COLO668 (cell line): ENCODE measurements at regions not wholly inside any gene's neighbourhood (a gene's known extent, or its start where the extent isn't known, plus 50 kb on each side); places are given as distances from the start of the nearest gene placed in this dataset.
A peak's percentile ranks its signal among the peaks of the same experiment; 100 is the strongest.
"Not testable (repeated sequence)": the region's sequence is repeated elsewhere in the genome, so short reads cannot be mapped to it uniquely, and the experiment has no call there.

Experiments
- DNase-seq: peaks from one replicate; lab custom pipeline; 2025; ENCODE audit not compliant: unreplicated experiment; lab: John Stamatoyannopoulos, UW

DNA sequence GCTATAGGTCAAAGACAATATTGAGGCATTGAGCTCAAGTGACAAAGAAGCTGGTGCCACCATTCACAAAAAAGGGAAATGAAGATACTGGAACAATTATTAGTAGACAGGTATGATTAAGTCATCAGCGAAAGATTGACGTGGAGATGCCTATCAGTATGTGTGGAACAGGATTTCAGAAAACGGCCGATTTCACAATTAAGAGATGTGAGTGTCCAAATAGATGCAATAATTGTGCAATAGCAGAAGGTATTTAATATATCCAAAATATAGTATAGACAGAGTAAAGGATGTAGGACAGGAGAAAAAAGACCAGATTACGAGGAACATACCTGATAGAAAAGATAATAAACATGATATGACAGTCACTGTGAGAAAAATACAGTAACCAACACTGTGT lies 433.1 kb downstream of the C12orf50 start:
- DNase-seq, result no peak

DNA sequence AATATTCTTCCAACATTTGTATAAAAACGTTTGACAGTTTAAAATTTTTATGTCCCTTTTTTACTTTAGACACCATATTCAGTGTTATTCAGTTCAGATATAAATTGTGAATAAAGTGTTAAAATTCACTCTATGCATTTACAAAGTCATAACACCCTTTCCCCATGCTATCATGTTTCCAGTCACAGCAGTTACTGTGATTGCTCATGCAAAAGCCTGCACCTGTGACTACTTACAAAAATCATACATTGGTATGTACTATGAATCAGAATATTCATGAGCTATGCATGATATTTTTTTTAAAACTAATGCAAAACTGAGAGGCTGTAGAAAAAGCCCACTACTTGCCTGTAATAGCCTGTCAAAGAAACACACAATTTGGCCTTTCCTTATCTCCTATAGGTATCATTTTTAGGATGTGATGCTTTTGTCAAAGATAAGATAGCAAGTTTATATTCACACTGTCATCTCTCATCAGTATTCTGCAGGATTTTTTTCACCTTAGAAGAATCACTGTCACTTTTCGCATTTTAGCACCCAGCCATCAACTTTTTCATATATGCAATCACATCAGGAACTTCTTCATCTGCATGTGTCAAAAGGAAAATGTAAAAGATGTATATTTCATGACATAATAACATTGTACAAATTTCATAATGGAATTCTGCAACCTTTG lies 443.2 kb downstream of the C12orf50 start:
- no peak for DNase-seq

DNA sequence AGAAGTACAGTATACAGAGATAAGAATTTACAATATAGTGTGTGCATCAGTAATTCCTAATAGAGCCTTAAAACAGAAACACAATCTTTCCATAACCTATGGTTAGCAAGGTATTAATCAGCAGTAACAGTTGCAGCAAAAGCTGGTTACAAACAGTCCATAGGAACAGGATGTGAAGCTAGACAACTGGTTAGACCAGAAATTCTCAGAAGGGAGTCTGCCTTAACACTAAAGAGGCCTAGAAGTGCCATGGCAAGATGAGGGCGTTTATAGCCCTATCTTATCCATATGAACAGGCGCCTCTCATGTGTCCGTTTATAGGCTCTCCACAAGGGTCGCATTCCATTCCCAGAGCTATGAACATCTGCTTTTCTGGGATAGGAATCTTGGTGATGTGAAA lies 450.1 kb downstream of the C12orf50 start:
- DNase-seq, result not testable (repeated sequence)

DNA sequence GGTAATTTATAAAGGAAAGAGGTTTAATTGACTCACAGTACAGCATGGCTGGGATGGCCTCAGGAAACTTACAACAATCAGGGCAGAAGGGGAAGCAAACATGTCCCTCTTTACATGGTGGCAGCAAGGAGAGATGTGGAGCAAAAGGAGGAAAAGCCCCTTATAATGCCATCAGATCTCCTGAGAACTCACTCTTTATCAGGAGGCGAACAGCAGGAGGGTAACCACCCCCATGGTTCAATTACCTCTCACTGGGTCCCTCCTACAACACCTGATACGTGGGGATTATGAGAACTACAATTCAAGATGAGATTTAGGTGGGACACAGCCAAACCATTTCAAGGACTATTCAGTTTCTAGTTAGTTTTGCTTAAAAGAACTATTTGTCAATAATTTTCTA lies 453.3 kb downstream of the C12orf50 start:
- DNase-seq, result no peak

DNA sequence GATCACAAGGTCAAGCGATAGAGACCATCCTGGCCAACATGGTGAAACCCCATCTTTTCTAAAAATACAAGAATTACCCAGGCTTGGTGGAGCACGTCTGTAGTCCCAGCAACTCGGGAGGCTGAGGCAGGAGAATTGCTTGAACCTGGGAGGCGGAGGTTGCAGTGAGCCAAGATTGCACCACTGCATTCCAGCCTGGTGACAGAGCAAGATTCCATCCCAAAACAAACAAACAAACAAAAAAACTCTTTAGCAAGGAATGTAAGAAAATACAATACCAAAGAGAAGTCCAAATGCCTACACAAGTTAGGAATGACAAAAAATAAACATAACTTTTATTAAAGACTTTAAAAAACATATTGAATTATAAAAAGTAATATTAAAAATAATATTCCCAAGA lies 462.3 kb downstream of the C12orf50 start:
- DNase-seq, result not testable (repeated sequence)

DNA sequence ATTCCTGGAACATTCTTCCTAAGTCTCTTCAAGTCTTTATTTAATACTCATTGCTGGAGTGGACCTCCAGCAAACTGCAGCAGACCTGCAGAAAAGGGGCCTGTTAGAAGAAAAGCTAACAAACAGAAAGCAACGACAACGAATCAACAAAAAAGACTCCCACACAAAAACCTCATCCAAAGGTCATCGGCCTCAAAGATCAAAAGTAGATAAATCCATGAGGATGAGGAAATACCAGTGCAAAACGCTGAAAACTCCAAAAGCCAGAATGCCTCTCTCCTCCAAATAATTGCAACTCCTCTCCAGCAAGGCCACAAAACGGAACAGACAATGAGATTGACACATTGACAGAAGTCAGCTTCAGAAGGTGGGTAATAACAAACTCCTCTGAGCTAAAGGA lies 472.2 kb downstream of the C12orf50 start:
- DNase-seq, result no peak

DNA sequence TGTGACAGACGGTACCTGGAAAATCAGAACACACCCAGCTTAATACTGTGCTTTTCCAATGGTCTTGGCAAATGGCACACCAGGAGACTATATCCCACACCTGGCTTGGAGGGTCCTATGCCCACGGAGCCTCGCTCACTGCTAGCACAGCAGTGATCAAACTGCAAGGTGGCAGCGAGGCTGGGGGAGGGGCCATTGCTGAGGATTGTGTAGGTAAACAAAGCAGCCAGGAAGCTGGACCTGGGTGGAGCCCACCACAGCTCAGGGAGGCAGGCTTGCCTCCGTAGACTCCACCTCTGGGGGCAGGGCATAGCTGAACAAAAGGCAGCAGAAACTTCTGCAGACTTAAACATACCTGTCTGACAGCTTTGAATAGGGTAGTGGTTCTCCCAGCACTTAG lies 498.0 kb downstream of the C12orf50 start:
- not testable (repeated sequence) for DNase-seq

DNA sequence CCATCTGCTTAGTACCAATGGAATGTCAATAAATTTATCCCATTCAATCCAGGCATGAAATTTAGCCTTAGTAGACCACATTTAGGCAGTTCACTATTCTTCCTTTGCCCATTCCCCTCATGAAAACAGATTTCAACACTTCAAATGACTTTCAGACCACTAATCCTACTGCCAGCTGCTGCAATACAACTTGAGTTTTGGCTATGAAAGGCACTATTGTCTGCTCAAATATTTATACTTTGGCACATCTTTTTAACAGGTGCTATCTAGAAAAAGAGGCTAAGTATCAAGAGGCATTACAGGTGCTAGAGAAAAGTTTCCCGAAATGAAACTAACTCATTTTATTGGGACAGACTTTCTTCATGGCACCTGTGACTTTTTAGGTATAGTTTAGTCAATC lies 499.8 kb downstream of the C12orf50 start:
- DNase-seq, result no peak

DNA sequence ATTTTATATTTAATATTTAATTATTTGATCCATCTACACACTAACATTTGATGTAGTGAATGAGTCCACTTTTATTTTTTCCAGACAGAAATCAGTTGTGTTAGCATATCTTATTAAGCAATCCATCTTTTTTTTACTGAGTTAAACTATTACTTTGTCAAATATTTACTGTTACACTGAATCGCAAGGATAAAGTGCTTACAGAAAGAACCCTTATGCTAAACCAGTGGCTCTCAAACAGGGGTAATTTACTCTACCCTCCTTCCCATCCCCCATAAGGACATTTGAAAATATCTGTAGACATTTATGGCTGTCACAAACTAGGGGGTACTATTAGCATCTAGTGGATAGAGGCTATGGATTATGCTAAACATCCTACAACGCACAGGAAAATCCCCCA lies 508.2 kb downstream of the C12orf50 start:
- no peak for DNase-seq

DNA sequence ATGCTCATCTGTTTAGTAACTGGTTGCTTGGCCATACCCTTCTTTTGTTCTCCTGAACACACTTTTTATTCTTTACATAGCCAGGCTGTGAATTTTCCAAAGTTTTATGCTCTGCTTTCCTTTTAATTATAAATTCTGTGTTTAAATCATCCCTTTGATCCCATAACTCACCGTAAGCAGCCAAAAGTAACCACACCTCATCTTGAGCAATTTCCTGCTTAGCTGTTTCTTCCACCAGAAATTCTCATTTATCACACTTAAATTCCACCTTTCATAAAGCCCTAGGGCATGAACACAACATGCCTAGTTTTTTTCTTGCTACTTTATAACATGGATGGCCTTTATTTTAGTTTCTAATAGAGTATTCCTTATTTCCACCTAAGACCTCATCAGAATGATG lies 510.7 kb downstream of the C12orf50 start:
- no peak for DNase-seq

DNA sequence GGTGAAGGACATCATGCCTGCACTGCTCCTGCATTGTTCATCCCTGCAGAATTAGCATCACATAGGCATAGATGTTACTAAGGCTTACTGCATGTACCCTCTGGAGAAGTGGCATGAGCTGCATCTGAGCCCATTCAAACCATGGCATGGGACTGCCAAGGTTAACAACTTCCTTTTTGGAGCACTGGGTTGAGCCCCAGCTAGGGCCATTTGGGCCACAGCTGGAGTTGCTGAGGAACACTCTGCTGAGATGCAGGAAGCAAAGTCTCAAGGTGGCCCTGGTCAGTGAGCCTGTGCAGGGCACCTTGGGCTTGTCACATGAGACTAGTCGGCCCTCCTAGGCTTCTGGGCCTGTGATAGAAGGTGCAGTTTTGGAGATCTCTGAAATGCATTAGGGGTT lies 511.2 kb downstream of the C12orf50 start:
- no peak for DNase-seq

DNA sequence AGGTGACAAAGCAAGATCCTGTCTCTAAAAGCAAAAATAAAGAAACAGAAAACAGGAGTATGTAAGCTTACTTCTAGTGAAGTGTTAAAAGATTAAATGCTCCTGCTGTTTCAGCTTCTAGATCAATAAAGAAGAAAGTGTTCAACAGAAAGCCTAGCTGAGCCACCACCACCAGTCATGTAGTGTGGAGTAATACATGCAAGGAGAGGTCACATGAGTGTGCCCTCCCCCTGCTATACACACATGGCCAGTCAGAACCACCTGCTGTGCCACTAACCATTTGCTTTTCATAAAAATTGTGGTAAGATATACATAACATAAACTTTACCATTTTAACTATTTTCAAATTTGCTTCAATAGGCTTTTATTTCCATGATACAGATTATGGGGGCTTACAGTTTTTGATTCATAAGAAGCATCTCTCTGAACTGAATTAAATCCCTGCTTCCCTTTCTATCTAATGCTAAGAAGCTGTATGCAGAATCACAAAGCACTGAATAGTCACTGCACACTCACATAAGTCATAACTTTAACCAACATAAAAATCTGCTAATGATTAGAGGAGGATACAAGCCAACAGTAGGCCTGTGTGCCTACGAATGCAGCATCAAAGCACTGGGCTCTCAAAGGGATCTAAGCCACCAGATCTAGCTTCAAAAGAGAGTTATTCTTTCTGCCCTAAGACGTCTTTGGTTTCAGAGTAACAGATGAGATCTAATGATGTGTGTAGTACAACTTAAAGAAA lies 515.5 kb downstream of the C12orf50 start:
- DNase-seq, result peak; percentile 14

DNA sequence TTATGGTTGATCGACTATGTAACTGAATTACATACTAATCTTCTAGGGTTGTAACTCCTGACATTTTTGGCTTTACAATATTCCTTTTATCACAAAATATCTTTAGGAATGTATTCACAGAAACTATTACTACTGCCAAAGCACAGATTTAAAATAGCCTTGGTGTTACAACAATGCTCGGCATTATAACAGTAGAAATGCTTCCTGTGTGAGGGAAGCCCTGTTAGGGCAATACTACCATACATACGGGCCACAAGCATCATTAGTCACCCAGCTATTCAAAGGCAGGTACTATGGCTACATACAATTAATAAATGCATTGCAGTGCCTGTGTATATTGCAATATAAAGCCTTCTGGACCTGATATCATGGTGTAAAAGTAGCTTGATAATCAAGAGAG lies 517.8 kb downstream of the C12orf50 start:
- DNase-seq, result no peak

DNA sequence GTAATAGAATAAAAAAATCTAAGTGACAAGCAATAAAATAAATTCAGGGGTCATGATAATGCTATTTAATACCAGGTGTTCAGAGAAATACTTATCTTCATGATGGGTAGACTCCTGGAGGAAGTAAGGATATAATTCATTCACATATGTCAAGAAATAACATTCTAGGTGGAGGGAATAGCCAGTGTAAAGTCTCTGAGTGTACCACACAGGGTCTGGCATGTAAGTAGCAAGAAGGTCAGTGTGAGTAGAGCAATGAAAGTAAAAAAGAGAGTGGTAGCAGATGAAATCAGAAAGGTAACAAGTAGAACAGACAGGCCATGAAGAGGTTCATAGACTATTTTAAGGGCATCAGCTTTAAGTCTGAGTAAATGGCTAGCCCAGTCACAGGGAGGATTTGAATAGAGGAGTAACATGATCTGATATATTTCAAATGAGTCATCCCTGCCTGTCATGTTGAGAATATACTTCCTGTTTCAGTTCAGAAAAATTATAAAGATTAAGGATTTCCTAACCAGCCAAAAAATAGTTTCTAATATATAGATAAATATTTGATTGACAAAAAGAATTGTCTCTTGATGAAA lies 519.9 kb downstream of the C12orf50 start:
- DNase-seq, result peak; percentile 25

DNA sequence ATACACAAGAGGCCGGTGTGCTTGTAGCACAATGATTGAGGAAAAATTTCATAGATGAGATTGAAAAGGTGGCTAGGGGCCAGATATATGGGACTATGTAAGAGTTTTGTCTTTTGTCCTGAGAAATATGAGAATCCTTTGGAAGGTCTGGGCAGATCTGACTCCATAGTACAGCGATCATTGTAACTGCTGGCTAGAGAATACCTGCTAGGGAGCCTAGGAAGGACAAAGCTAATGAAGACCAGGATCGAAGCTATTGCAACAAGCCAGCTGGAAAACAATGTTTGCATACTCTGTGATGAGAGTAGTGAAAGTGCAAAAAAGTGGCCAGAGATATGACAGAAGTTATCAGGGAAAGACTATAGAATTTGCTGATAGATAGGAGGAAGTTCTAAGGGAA lies 537.6 kb downstream of the C12orf50 start:
- DNase-seq, result no peak

DNA sequence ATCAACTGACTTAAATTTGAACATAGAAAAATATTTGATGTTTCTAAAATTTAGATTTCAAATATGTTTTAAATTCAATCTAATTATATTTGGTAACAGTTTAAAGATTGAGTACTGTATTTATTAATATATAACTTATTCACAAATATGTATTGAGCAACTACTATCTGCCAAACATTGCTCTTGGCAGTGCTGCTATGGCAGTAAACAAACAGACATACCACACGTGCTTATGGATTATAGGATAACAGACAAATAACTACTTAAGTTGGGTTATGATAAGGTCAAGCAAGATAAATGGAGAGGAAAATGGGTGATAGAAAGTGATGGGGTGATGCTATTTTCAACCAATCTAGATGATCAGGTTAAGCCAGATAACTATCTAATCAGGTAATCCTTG lies 538.1 kb downstream of the C12orf50 start:
- no peak for DNase-seq

DNA sequence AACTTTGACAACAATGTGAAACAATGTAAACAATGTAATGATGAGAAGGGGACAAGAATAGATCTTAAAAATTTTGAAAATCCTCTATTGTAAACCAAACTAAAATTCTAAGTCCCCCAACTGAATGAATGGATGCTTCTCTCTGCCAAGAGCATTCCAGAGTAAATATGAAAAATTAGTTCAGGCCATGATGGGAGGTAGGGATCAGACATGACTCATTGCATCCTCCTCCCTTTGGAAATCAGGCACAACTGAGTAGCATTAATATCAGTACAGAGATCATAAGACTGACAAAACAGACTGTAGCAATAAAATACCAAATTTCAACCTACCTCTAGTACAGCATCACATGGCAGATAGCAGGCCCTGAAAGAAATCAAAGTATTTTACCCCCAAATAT lies 559.9 kb downstream of the C12orf50 start:
- DNase-seq, result no peak

DNA sequence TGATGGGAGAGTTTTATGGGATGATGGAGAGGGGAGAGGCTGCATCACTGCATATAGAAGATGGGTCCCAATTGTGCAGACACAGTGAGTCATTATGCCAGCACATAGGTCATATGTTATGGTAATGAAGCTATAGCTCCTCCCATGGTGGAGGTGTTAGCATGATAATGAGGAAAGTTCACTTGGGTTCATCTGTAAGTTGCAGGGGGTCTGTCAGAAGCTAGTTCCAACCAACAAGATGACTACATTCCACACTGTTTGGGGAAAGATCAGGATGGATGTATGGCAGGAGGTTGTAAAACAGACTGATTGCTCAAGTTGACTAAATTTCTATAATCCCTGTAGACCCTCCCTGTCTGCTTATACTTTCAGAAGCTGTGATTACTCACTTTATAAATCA lies 561.3 kb downstream of the C12orf50 start:
- no peak for DNase-seq

DNA sequence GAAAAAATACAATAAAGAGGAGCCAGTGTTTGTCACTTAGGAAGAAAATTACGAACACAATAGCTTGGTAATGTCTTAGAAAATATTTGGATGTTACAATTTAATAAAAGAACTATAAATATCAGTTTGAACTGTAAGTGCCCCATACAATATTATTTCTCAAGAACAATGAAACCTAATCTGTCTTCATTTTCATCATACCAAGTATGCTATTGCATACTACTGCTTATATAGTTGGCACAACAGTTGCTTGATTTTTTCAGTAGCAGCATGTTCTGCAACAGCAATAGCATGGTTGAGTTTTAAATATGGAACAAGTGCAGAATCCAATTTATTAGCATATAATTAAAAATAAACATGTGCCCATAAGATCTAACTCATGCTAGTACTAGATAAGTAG lies 564.6 kb downstream of the C12orf50 start:
- DNase-seq, result no peak

DNA sequence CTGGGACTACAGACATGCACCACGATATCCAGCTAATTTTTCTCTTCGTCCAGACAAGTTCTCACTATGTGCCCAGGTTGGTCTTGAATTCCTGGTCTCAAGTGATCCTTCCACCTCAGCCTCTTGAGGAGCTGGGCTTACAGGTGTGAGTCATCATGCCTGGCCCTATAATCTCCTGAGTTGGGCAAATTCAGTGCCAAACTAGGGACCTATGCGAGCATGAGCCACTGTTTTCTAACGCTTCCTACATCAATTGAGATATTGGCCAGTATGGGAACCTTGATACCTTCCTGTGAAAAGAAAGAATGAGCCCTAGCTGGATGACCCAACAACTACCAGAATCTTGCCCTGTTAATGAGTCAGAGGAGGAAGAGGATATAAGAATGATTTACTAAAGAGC lies 585.2 kb downstream of the C12orf50 start:
- DNase-seq, result no peak

DNA sequence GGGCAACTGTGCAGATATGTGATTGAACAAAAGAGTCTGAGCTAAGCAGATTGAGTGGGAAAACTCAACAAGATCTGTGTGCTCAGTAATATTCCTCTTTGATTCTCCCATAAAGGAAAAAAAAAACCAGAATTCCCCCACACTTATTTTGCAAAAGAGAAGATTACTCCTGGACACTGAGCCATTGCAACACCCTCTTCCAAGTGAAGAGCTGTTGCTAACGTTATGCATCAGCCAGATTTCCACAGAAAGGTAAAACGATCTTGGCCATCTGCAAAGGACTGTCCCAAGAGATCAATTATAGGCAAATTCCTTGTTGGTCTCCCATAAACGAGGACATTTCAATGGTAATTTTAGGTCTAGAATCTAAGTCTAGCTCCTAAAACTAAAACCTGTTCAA lies 587.7 kb downstream of the C12orf50 start:
- DNase-seq, result no peak

DNA sequence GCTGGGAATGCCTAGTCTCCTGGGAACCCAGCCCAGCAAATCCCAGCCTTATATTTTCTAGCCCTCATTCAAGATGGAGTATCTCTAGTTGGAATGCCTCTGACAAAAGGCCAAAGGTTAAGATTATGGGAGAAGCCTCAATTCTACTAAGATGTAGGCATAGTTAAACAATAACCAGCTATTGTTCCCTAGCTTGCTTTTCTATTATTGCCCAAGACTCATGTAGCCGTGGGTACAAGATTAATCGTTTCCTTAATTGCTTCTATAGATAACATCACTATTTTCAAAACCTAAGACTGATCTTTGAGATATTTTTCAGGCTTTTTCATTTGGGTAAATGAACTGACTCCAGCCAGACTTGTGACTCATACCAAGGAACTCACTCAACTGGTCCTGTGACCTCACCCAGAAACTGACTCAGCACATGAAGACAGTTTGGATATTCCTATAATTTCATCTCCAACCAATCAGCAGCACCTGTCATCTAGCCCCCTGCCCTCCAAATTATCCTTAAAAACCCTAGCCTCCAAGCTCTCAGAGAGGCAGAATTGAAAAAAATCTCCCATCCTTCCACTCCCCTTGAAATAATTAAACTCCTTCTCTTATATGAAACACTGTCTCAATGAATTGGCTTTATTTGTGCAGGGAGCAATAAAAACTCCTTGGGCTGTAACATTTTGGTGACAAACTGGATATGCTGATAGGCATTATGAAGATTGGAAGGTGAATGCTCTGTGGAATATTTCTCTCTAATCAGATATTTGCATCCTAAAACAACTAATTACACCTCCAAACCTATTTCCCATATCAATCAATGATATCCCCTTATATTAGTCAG lies 589.0 kb downstream of the C12orf50 start:
- DNase-seq, result no peak
